IMR-90 (cell line): ENCODE measurements at regions not wholly inside any gene's neighbourhood (a gene's known extent, or its start where the extent isn't known, plus 50 kb on each side); places are given as distances from the start of the nearest gene placed in this dataset.

Experiments
- ATAC-seq: fragments of 200-7000 bp; cut with Tn5 transposase; 2 replicates; pipeline ENCODE4 v1.9.1; 2020; ENCODE audit warnings: low read depth, mild to moderate bottlenecking, moderate library complexity
- BruUV-seq: library from RNA; stranded (reverse); fragments of 400-500 nt; replicated peaks from 2 replicates; lab custom pipeline; 2021; lab: Mats Ljungman, UMichigan
- CTCF ChIA-PET: fragments of 300-600 bp; formaldehyde crosslinking; extraction: SDS; loops from one replicate; lab custom pipeline; 2021; ENCODE audit warnings: antibody characterized with exemption; lab: Yijun Ruan, JAX
- POLR2A ChIA-PET: fragments of 300-600 bp; sonication (Branson Sonifier 250); formaldehyde crosslinking; loops from one replicate; lab custom pipeline; 2022; ENCODE audit warnings: antibody characterized with exemption; ENCODE audit not compliant: unreplicated experiment; lab: Charles Lee
- DNase-seq: peaks from one replicate; pipeline ENCODE4 v3.0.0; 2013
- H2AFZ ChIP-seq: replicated peaks from 2 replicates; pipeline ENCODE3; 2013; ENCODE audit warnings: low read length, mild to moderate bottlenecking; ENCODE audit not compliant: poor library complexity
- H2AK5ac ChIP-seq: 2 replicates; pipeline ENCODE4 v1.6.1; 2013; ENCODE audit warnings: low read depth, low read length, inconsistent platforms
- H2AK9ac ChIP-seq: replicated peaks from 2 replicates; pipeline ENCODE3; 2013; ENCODE audit warnings: mild to moderate bottlenecking, low read depth, low read length, moderate library complexity; ENCODE audit not compliant: poor library complexity
- H2BK120ac ChIP-seq: 2 replicates; pipeline ENCODE4 v1.6.1; 2013; ENCODE audit warnings: low read depth, low read length, inconsistent platforms
- H2BK15ac ChIP-seq: 3 replicates; pipeline ENCODE4 v1.6.1; 2013; ENCODE audit warnings: low read depth, low read length, inconsistent platforms
- H2BK20ac ChIP-seq: 2 replicates; pipeline ENCODE4 v1.6.1; 2013; ENCODE audit warnings: low read depth, mild to moderate bottlenecking, inconsistent platforms, low read length, moderate library complexity
- H2BK5ac ChIP-seq: 2 replicates; pipeline ENCODE4 v1.6.1; 2013; ENCODE audit warnings: mild to moderate bottlenecking, low read depth, low read length, inconsistent platforms; ENCODE audit not compliant: poor library complexity, severe bottlenecking
- H3K14ac ChIP-seq: replicated peaks from 2 replicates; pipeline ENCODE4 v1.6.1; 2013; ENCODE audit warnings: low read depth, low read length, inconsistent platforms
- H3K18ac ChIP-seq: 2 replicates; pipeline ENCODE4 v1.6.1; 2013; ENCODE audit warnings: low read depth, low read length, control low read depth
- H3K23ac ChIP-seq: 2 replicates; pipeline ENCODE4 v1.6.1; 2013; ENCODE audit warnings: low read depth, low read length, inconsistent platforms
- H3K27ac ChIP-seq: 2 replicates; pipeline ENCODE4 v1.5.1; 2013; ENCODE audit warnings: mild to moderate bottlenecking, control low read depth, low read length; ENCODE audit not compliant: insufficient read depth
- H3K27me3 ChIP-seq: 2 replicates; pipeline ENCODE4 v1.6.1; 2013; ENCODE audit warnings: low read length; ENCODE audit not compliant: control insufficient read depth, insufficient read depth
- H3K36me3 ChIP-seq: 2 replicates; pipeline ENCODE4 v1.6.1; 2013; ENCODE audit warnings: low read length, mixed read lengths; ENCODE audit not compliant: control insufficient read depth, insufficient read depth
- H3K4ac ChIP-seq: 2 replicates; pipeline ENCODE4 v1.6.1; 2013; ENCODE audit warnings: low read depth, low read length, inconsistent platforms
- H3K4me1 ChIP-seq: 2 replicates; pipeline ENCODE4 v1.6.1; 2013; ENCODE audit warnings: low read length, mixed read lengths; ENCODE audit not compliant: control insufficient read depth, insufficient read depth
- H3K4me2 ChIP-seq: 2 replicates; pipeline ENCODE4 v1.6.1; 2013; ENCODE audit warnings: low read depth, mild to moderate bottlenecking, control low read depth, low read length, moderate library complexity
- H3K4me3 ChIP-seq: 2 replicates; pipeline ENCODE4 v1.5.1; 2013; ENCODE audit warnings: low read depth, mild to moderate bottlenecking, control low read depth, low read length, moderate library complexity; ENCODE audit not compliant: insufficient read depth
- H3K56ac ChIP-seq: 2 replicates; pipeline ENCODE4 v1.6.1; 2013; ENCODE audit warnings: low read length, inconsistent platforms; ENCODE audit not compliant: insufficient read depth; ENCODE audit errors: extremely low read depth
- H3K79me1 ChIP-seq, 2 experiments: 2 replicates each; pipeline ENCODE4 v1.6.1; 2013; ENCODE audit warnings: low read length in 2 of 2, inconsistent platforms in 1 of 2, low read depth in 1 of 2
- H3K9ac ChIP-seq: 2 replicates; pipeline ENCODE4 v1.6.1; 2013; ENCODE audit warnings: low read depth, low read length, control low read depth
- H3K9me1 ChIP-seq: 2 replicates; pipeline ENCODE4 v1.6.1; 2013; ENCODE audit warnings: low read length, inconsistent platforms; ENCODE audit not compliant: insufficient read depth
- H3K9me3 ChIP-seq: 2 replicates; pipeline ENCODE4 v1.6.1; 2013; ENCODE audit warnings: low read length; ENCODE audit not compliant: control insufficient read depth, insufficient read depth
- H4K20me1 ChIP-seq: 2 replicates; pipeline ENCODE4 v1.6.1; 2013; ENCODE audit warnings: low read length, inconsistent platforms; ENCODE audit not compliant: insufficient read depth
- H4K5ac ChIP-seq: 2 replicates; pipeline ENCODE4 v1.6.1; 2013; ENCODE audit warnings: mild to moderate bottlenecking, low read depth, low read length, control low read depth
- H4K8ac ChIP-seq, 2 experiments: 2 replicates each; pipeline ENCODE4 v1.6.1; 2013; ENCODE audit warnings: low read depth in 2 of 2, low read length in 2 of 2, control low read depth in 1 of 2, inconsistent platforms in 1 of 2
- H4K91ac ChIP-seq: 2 replicates; pipeline ENCODE4 v1.6.1; 2013; ENCODE audit warnings: low read depth, low read length, inconsistent platforms; ENCODE audit not compliant: insufficient read depth
- BHLHE40 ChIP-seq: fragments of 150-350 bp; IDR thresholded peaks from 2 replicates; pipeline ENCODE4 v1.6.1; 2016; ENCODE audit warnings: mild to moderate bottlenecking, low read depth, low read length
- CEBPB ChIP-seq: IDR thresholded peaks from 2 replicates; pipeline ENCODE4 v1.6.1; 2012; ENCODE audit warnings: low read depth, low read length, improper control_type of control experiment
- CHD1 ChIP-seq: IDR thresholded peaks from 2 replicates; pipeline ENCODE4 v1.6.1; 2012; ENCODE audit warnings: low read depth, low read length, improper control_type of control experiment
- FOS ChIP-seq: fragments of 150-350 bp; IDR thresholded peaks from 2 replicates; pipeline ENCODE4 v1.6.1; 2016; ENCODE audit warnings: low read depth, low read length
- MAFK ChIP-seq: IDR thresholded peaks from 2 replicates; pipeline ENCODE4 v1.6.1; 2012; ENCODE audit warnings: low read depth, low read length, improper control_type of control experiment
- MAZ ChIP-seq: IDR thresholded peaks from 2 replicates; pipeline ENCODE4 v1.6.1; 2012; ENCODE audit warnings: low read depth, mild to moderate bottlenecking, low read length, improper control_type of control experiment, moderate library complexity, borderline replicate concordance
- MXI1 ChIP-seq: IDR thresholded peaks from 2 replicates; pipeline ENCODE4 v1.6.1; 2012; ENCODE audit warnings: low read depth, mild to moderate bottlenecking, low read length, moderate library complexity, borderline replicate concordance
- NFE2L2 ChIP-seq: fragments of 150-350 bp; IDR thresholded peaks from 2 replicates; pipeline ENCODE4 v1.6.1; 2016; ENCODE audit warnings: low read depth, mild to moderate bottlenecking, low read length
- POLR2A ChIP-seq: IDR thresholded peaks from 2 replicates; pipeline ENCODE4 v1.6.1; 2012; ENCODE audit warnings: mild to moderate bottlenecking, low read depth, low read length
- RAD21 ChIP-seq: IDR thresholded peaks from 2 replicates; pipeline ENCODE4 v1.6.1; 2012; ENCODE audit warnings: low read length, improper control_type of control experiment
- RCOR1 ChIP-seq: IDR thresholded peaks from 2 replicates; pipeline ENCODE4 v1.6.1; 2012; ENCODE audit warnings: mild to moderate bottlenecking, low read length, improper control_type of control experiment; ENCODE audit not compliant: insufficient replicate concordance
- RFX5 ChIP-seq: IDR thresholded peaks from 2 replicates; pipeline ENCODE4 v1.8.0; 2012; ENCODE audit warnings: low read depth, mild to moderate bottlenecking, low read length, moderate library complexity
- SMC3 ChIP-seq: fragments of 150-350 bp; IDR thresholded peaks from 2 replicates; pipeline ENCODE4 v1.6.1; 2016; ENCODE audit warnings: low read depth, mild to moderate bottlenecking, antibody characterized with exemption, low read length, moderate library complexity
- whole genome bisulfite sequencing, 2 experiments: methylation state at CpG; one replicate each; pipeline versions ENCODE4 v1.1.5 to v1.1.7; 2013; ENCODE audit warnings: missing lambda C conversion rate in 2 of 2; ENCODE audit not compliant: insufficient read length in 1 of 2; ENCODE audit errors: extremely low coverage in 2 of 2; 5-methylcytosine and 5-hydroxymethylcytosine counted together
- dilution Hi-C: fragments of 300-500 bp; cut with HindIII; formaldehyde crosslinking; loops from one replicate; pipeline ENCODE4 v1.14.3; 2018; ENCODE audit warnings: low sequenced_read_pairs; ENCODE audit not compliant: unreplicated experiment
- in situ Hi-C: fragments of 300-500 bp; cut with MboI; formaldehyde crosslinking; loops from 3 replicates; pipeline ENCODE4 v1.14.3; 2019; ENCODE audit warnings: low sequenced_read_pairs, inconsistent platforms, mixed read lengths
- intact Hi-C: fragments of 100-400 bp; cut with micrococcal nuclease; formaldehyde crosslinking; loops from 2 replicates; pipeline ENCODE4 v1.10.0; 2022
- TF ChIP-seq, protein P1 (sequence below): fragments of 150-350 bp; IDR thresholded peaks from 2 replicates; pipeline ENCODE4 v1.6.1; 2017; ENCODE audit warnings: mild to moderate bottlenecking, antibody characterized with exemption, low read length, low read depth
- TF ChIP-seq, protein P2 (sequence below): fragments of 150-350 bp; IDR thresholded peaks from 2 replicates; pipeline ENCODE4 v1.6.1; 2016; ENCODE audit warnings: low read depth, mild to moderate bottlenecking, low read length, moderate library complexity, borderline replicate concordance
- TF ChIP-seq, protein P3 (sequence below): conservative IDR thresholded peaks from 2 replicates; pipeline ENCODE4 v1.5.1; 2012; ENCODE audit warnings: mild to moderate bottlenecking, low read depth, low read length, improper control_type of control experiment

DNA sequence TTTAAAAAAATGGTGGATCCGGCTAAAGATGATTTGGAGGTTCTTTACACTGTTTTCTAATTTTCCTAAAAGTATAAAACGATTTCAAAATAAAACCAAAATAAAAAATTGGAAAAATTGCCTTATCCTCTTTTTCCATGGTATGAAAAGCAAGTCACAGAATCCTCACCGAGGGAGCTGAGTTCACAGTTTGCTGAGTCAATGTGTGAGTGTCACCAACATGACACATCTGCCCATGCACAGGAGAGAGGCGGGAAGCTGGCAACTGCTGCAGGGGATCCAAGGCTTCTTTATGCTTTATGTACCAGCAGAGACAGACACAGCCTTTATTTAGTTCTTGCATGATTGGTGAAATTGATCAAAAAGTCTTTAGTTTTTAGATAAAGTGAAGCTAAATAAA lies 157.8 kb downstream of the TNFSF13B start:
- no peak overlapping the region for H2AK9ac ChIP-seq
- H3K4me2 ChIP-seq = no peak overlapping the region
- 0 out of 2 replicates have a peak, but pooled peaks cover 1% of the 10 kb centered on the region for H3K9me3 ChIP-seq
- no peak for DNase-seq
- H2BK120ac ChIP-seq = no peak overlapping the region
- no peak overlapping the region for H2AK5ac ChIP-seq
- no peak overlapping the region for H3K56ac ChIP-seq
- H3K23ac ChIP-seq = no peak overlapping the region
- no CpG with 5 or more reads among the region's 4 CpGs for WGBS, 2 experiments
- H4K8ac ChIP-seq = no peak overlapping the region
- H2BK15ac ChIP-seq = no peak overlapping the region
- ChIA-PET POLR2A (no interaction called here), CTCF (no interaction called here)
- no peak overlapping the region for H2BK20ac ChIP-seq
- no peaks in the 10 kb centered on the region for H3K9me1 ChIP-seq
- dilution Hi-C loops (no loop called here), in situ Hi-C loops (no loop called here), intact Hi-C loops (no loop called here)
- no peak overlapping the region for H4K91ac ChIP-seq
- no peak overlapping the region for H4K5ac ChIP-seq
- no peak overlapping the region for H3K9ac ChIP-seq
- H3K4ac ChIP-seq = no peak overlapping the region
- H3K27ac ChIP-seq = no peak overlapping the region
- no peak for TF ChIP-seq BHLHE40
- no peak for TF ChIP-seq CHD1
- no peak for TF ChIP-seq RFX5
- TF ChIP-seq CEBPB = no peak
- TF ChIP-seq MAZ = no peak
- TF ChIP-seq FOS = no peak
- no peak for TF ChIP-seq SMC3
- TF ChIP-seq MAFK = no peak
- TF ChIP-seq NFE2L2 = no peak
- no peak for TF ChIP-seq RAD21
- no peak for TF ChIP-seq RCOR1
- TF ChIP-seq MXI1 = no peak
- no peak for TF ChIP-seq POLR2A
- TF ChIP-seq, protein P1, sequence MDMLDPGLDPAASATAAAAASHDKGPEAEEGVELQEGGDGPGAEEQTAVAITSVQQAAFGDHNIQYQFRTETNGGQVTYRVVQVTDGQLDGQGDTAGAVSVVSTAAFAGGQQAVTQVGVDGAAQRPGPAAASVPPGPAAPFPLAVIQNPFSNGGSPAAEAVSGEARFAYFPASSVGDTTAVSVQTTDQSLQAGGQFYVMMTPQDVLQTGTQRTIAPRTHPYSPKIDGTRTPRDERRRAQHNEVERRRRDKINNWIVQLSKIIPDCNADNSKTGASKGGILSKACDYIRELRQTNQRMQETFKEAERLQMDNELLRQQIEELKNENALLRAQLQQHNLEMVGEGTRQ = no peak
- TF ChIP-seq, protein P2, sequence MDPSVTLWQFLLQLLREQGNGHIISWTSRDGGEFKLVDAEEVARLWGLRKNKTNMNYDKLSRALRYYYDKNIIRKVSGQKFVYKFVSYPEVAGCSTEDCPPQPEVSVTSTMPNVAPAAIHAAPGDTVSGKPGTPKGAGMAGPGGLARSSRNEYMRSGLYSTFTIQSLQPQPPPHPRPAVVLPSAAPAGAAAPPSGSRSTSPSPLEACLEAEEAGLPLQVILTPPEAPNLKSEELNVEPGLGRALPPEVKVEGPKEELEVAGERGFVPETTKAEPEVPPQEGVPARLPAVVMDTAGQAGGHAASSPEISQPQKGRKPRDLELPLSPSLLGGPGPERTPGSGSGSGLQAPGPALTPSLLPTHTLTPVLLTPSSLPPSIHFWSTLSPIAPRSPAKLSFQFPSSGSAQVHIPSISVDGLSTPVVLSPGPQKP = no peak
- TF ChIP-seq, protein P3, sequence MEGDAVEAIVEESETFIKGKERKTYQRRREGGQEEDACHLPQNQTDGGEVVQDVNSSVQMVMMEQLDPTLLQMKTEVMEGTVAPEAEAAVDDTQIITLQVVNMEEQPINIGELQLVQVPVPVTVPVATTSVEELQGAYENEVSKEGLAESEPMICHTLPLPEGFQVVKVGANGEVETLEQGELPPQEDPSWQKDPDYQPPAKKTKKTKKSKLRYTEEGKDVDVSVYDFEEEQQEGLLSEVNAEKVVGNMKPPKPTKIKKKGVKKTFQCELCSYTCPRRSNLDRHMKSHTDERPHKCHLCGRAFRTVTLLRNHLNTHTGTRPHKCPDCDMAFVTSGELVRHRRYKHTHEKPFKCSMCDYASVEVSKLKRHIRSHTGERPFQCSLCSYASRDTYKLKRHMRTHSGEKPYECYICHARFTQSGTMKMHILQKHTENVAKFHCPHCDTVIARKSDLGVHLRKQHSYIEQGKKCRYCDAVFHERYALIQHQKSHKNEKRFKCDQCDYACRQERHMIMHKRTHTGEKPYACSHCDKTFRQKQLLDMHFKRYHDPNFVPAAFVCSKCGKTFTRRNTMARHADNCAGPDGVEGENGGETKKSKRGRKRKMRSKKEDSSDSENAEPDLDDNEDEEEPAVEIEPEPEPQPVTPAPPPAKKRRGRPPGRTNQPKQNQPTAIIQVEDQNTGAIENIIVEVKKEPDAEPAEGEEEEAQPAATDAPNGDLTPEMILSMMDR = no peak
- H3K4me1 ChIP-seq = no peaks in the 10 kb centered on the region
- H3K79me1 ChIP-seq = no peaks in the 10 kb centered on the region
- no peak overlapping the region for H3K18ac ChIP-seq
- no peak overlapping the region for H2AFZ ChIP-seq
- no peak for ATAC-seq
- H2BK5ac ChIP-seq = no peak overlapping the region
- no peaks in the 10 kb centered on the region for H3K27me3 ChIP-seq
- H3K36me3 ChIP-seq = no peaks in the 10 kb centered on the region
- no peak overlapping the region for H3K4me3 ChIP-seq
- no TSS peak for BruUV-seq
- H3K14ac ChIP-seq = no peak overlapping the region
- H4K20me1 ChIP-seq = no peaks in the 10 kb centered on the region
